ENCODE measurements at regions not wholly inside any gene's neighbourhood (a gene's known extent, or its start where the extent isn't known, plus 50 kb on each side); places are given as distances from the start of the nearest gene placed in this dataset.

GRCh38 chr21:21963911-21964310, 965.7 kb downstream of the NCAM2 start:
- DNase-seq (ENCODE audit: unreplicated experiment): no peak
- BruUV-seq (replicated peaks): no TSS peak
- ChIA-PET POLR2A (no interaction called here), CTCF (interaction anchor here (0.7 kb wide), 1 partner anchor 189 kb away, joined by 3 read pairs; no protein-coding TSS in a partner anchor)
- Mint-ChIP-seq H3K9me3 (ENCODE audit: unreplicated experiment) (peaks cover 13% of the 10 kb centered on the region), H3K27ac (ENCODE audit: low read depth, unreplicated experiment) (no peak overlapping the region), H3K4me3 (ENCODE audit: unreplicated experiment) (no peak overlapping the region), H3K4me1 (ENCODE audit: insufficient read depth, unreplicated experiment) (no peaks in the 10 kb centered on the region), H3K27me3 (ENCODE audit: insufficient read depth, unreplicated experiment) (no peaks in the 10 kb centered on the region), H3K36me3 (ENCODE audit: insufficient read depth, unreplicated experiment) (no peaks in the 10 kb centered on the region)
- no peak for TF ChIP-seq CTCF (IDR thresholded peaks at IDR 0.05; ENCODE audit: unreplicated experiment)
- intact Hi-C loops (cut with micrococcal nuclease): no loop called here

- peaks cover 8% of the 10 kb centered on the region for H3K9me3 Mint-ChIP-seq (ENCODE audit: unreplicated experiment)
- no TSS peak for BruUV-seq (replicated peaks)
- H3K27me3 Mint-ChIP-seq (ENCODE audit: insufficient read depth, unreplicated experiment): no peaks in the 10 kb centered on the region
- peaks cover 8% of the 10 kb centered on the region for H3K4me1 Mint-ChIP-seq (ENCODE audit: insufficient read depth, unreplicated experiment)
- POLR2A ChIA-PET: no interaction called here
- no peak for DNase-seq (ENCODE audit: unreplicated experiment)
- CTCF ChIA-PET: no interaction called here
- intact Hi-C loops (cut with micrococcal nuclease): no loop called here
- H3K27ac Mint-ChIP-seq (ENCODE audit: low read depth, unreplicated experiment): no peak overlapping the region
- TF ChIP-seq CTCF (IDR thresholded peaks at IDR 0.05; ENCODE audit: unreplicated experiment): no peak
- no peaks in the 10 kb centered on the region for H3K36me3 Mint-ChIP-seq (ENCODE audit: insufficient read depth, unreplicated experiment)
- no peak overlapping the region for H3K4me3 Mint-ChIP-seq (ENCODE audit: unreplicated experiment)
These were observed 970.6 kb downstream of the NCAM2 start for GRCh38 chr21:21968810-21969209.

- H3K27ac Mint-ChIP-seq (ENCODE audit: low read depth, unreplicated experiment): no peak overlapping the region
- intact Hi-C loops (cut with micrococcal nuclease): no loop called here
- CTCF ChIA-PET: no interaction called here
- POLR2A ChIA-PET: no interaction called here
- DNase-seq (ENCODE audit: unreplicated experiment): no peak
- H3K27me3 Mint-ChIP-seq (ENCODE audit: insufficient read depth, unreplicated experiment): no peaks in the 10 kb centered on the region
- H3K9me3 Mint-ChIP-seq (ENCODE audit: unreplicated experiment): peaks cover 8% of the 10 kb centered on the region
- no peak for TF ChIP-seq CTCF (IDR thresholded peaks at IDR 0.05; ENCODE audit: unreplicated experiment)
- H3K36me3 Mint-ChIP-seq (ENCODE audit: insufficient read depth, unreplicated experiment): no peaks in the 10 kb centered on the region
- H3K4me1 Mint-ChIP-seq (ENCODE audit: insufficient read depth, unreplicated experiment): peaks cover 10% of the 10 kb centered on the region
- BruUV-seq (replicated peaks): no TSS peak
- no peak overlapping the region for H3K4me3 Mint-ChIP-seq (ENCODE audit: unreplicated experiment)
These were observed 971.0 kb downstream of the NCAM2 start for GRCh38 chr21:21969211-21969610.

GRCh38 chr21:21971384-21971783, 973.2 kb downstream of the NCAM2 start:
- no peak for TF ChIP-seq CTCF (IDR thresholded peaks at IDR 0.05; ENCODE audit: unreplicated experiment)
- Mint-ChIP-seq H3K4me3 (ENCODE audit: unreplicated experiment) (no peak overlapping the region), H3K4me1 (ENCODE audit: insufficient read depth, unreplicated experiment) (peaks cover 10% of the 10 kb centered on the region), H3K27ac (ENCODE audit: low read depth, unreplicated experiment) (no peak overlapping the region), H3K27me3 (ENCODE audit: insufficient read depth, unreplicated experiment) (no peaks in the 10 kb centered on the region), H3K9me3 (ENCODE audit: unreplicated experiment) (peaks cover under 1% of the 10 kb centered on the region), H3K36me3 (ENCODE audit: insufficient read depth, unreplicated experiment) (no peaks in the 10 kb centered on the region)
- BruUV-seq (replicated peaks): no TSS peak
- ChIA-PET POLR2A (interaction anchor here (0.7 kb wide), 1 partner anchor 402 kb away, joined by 3 read pairs; no protein-coding TSS in a partner anchor), CTCF (interaction anchor here (0.6 to 0.7 kb wide), 2 partner anchors 462 to 742 kb away, joined by 3 to 5 read pairs; no protein-coding TSS in a partner anchor)
- intact Hi-C loops (cut with micrococcal nuclease): no loop called here
- no peak for DNase-seq (ENCODE audit: unreplicated experiment)
